H1 (cell line): ENCODE measurements at regions not wholly inside any gene's neighbourhood (a gene's known extent, or its start where the extent isn't known, plus 50 kb on each side); places are given as distances from the start of the nearest gene placed in this dataset.

Experiments
- CHD1 ChIP-seq: IDR thresholded peaks from 2 replicates; pipeline ENCODE4 v1.6.1; 2012; ENCODE audit warnings: low read depth, low read length, improper control_type of control experiment
- KDM1A ChIP-seq: fragments of 200-600, 300-600 bp; sonication (generic); IDR thresholded peaks from 2 replicates; pipeline ENCODE4 v1.7.1; 2016; ENCODE audit warnings: mild to moderate bottlenecking, low read length, borderline replicate concordance

DNA sequence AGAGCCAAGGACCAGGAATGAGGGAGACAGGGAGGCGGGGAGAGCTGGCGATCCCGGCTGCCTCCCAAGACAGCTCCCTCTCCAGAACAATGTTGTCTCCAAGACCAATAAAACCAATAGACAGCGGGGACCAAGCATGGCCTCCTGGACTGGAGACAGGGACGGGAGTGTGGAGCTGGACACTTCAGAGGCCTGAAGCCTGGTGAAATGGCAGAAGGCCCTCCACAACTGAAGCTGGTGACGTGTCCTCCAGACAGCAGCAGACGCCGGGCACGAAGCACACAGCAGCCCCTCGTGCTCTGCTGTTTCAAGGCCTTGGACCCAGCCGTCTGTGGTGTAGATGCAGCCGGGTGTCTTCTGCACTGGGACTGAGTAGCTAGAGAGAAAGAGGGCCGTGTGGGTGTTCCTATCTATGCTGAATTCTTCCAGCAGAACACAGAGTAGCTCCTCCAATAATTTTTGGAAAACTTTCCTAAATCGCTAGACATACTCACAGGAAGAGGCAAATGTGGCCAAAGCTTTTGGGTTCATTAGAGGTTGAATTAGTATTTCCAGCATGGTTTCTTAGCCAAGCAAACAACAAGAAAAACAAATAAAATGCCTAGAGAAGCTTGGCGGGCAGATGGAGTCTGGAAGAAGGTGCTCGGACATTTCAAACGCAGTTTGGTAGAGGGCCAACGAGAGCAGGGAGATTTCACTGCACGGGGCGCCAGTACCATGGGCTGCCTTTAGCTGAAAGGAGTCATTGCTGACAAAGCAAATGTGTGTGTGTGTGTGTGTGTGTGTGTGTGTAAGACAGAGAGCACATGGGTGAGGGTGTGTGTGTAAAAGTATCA is 570.4 kb downstream of the TCERG1L start (continued):
- TF ChIP-seq CHD1 (no peak), KDM1A (no peak)
